ENCODE measurements at regions not wholly inside any gene's neighbourhood (a gene's known extent, or its start where the extent isn't known, plus 50 kb on each side); places are given as distances from the start of the nearest gene placed in this dataset.

GRCh38 chr11:95372097-95372656 lies 141.2 kb upstream of the SESN3 start:
- no peak overlapping the region for H2AFZ ChIP-seq
- 77% methylated on average over 1 of the region's 1 CpG for WGBS (ENCODE audit: low lambda C conversion rate, missing lambda C conversion rate)
- no peak overlapping the region for H3K27ac ChIP-seq

GRCh38 chr11:95371153-95371552 lies 140.2 kb upstream of the SESN3 start:
- Histone ChIP-seq H3K4me1 (ENCODE audit: insufficient read depth) (peaks cover 4% of the 10 kb centered on the region), H3K9me3 (ENCODE audit: low read depth) (no peaks in the 10 kb centered on the region), H2AFZ (no peak overlapping the region), H3K36me3 (replicated peaks; ENCODE audit: insufficient read depth, low read depth) (no peaks in the 10 kb centered on the region), H3K9me2 (replicated peaks; ENCODE audit: insufficient read depth) (no peaks in the 10 kb centered on the region), H4K20me1 (ENCODE audit: insufficient read depth, poor library complexity, severe bottlenecking) (no peaks in the 10 kb centered on the region), H3K27ac (no peak overlapping the region), H3K27me3 (no peaks in the 10 kb centered on the region), H3K4me3 (no peak overlapping the region), H3K4me2 (no peak overlapping the region), H3K79me2 (no peaks in the 10 kb centered on the region)
- no peak for TF ChIP-seq EZH2 (IDR thresholded peaks at IDR 0.05; ENCODE audit: borderline replicate concordance)
- no peak for TF ChIP-seq CTCF (IDR thresholded peaks at IDR 0.05; ENCODE audit: poor library complexity)
- TF ChIP-seq EZH2phosphoT487 (IDR thresholded peaks at IDR 0.05; ENCODE audit: low read depth, severe bottlenecking, unreplicated experiment): no peak
- WGBS (ENCODE audit: low lambda C conversion rate, missing lambda C conversion rate): 85% methylated on average over 1 of the region's 1 CpG
- DNase-seq (ENCODE audit: low spot score): no peak

More at GRCh38 chr11:95372097-95372656, 141.2 kb upstream of the SESN3 start:
- H3K9me3 ChIP-seq (ENCODE audit: low read depth): no peaks in the 10 kb centered on the region
- DNase-seq (ENCODE audit: low spot score): no peak
- H3K9me2 ChIP-seq (replicated peaks; ENCODE audit: insufficient read depth): no peaks in the 10 kb centered on the region
- no peak overlapping the region for H3K4me3 ChIP-seq
- no peaks in the 10 kb centered on the region for H4K20me1 ChIP-seq (ENCODE audit: insufficient read depth, poor library complexity, severe bottlenecking)
- no peaks in the 10 kb centered on the region for H3K79me2 ChIP-seq
- no peaks in the 10 kb centered on the region for H3K36me3 ChIP-seq (replicated peaks; ENCODE audit: insufficient read depth, low read depth)
- TF ChIP-seq EZH2 (IDR thresholded peaks at IDR 0.05; ENCODE audit: borderline replicate concordance) (no peak), CTCF (IDR thresholded peaks at IDR 0.05; ENCODE audit: poor library complexity) (no peak), EZH2phosphoT487 (IDR thresholded peaks at IDR 0.05; ENCODE audit: low read depth, severe bottlenecking, unreplicated experiment) (no peak)
- peaks cover 4% of the 10 kb centered on the region for H3K4me1 ChIP-seq (ENCODE audit: insufficient read depth)
- no peaks in the 10 kb centered on the region for H3K27me3 ChIP-seq
- H3K4me2 ChIP-seq: no peak overlapping the region

GRCh38 chr11:95367726-95368125 lies 136.7 kb upstream of the SESN3 start:
- Histone ChIP-seq H3K4me3 (no peak overlapping the region), H3K36me3 (replicated peaks; ENCODE audit: insufficient read depth, low read depth) (no peaks in the 10 kb centered on the region), H2AFZ (no peak overlapping the region), H3K27ac (peak overlapping the region; percentile 29), H3K4me1 (ENCODE audit: insufficient read depth) (peaks cover 23% of the 10 kb centered on the region), H3K4me2 (no peak overlapping the region), H3K27me3 (no peaks in the 10 kb centered on the region), H4K20me1 (ENCODE audit: insufficient read depth, poor library complexity, severe bottlenecking) (no peaks in the 10 kb centered on the region), H3K9me3 (ENCODE audit: low read depth) (no peaks in the 10 kb centered on the region), H3K79me2 (no peaks in the 10 kb centered on the region), H3K9me2 (replicated peaks; ENCODE audit: insufficient read depth) (no peaks in the 10 kb centered on the region)
- DNase-seq (ENCODE audit: low spot score): no peak
- 39% methylated on average over 4 of the region's 4 CpGs for WGBS (ENCODE audit: low lambda C conversion rate, missing lambda C conversion rate)
- TF ChIP-seq EZH2phosphoT487 (IDR thresholded peaks at IDR 0.05; ENCODE audit: low read depth, severe bottlenecking, unreplicated experiment): no peak
- TF ChIP-seq CTCF (IDR thresholded peaks at IDR 0.05; ENCODE audit: poor library complexity): no peak
- TF ChIP-seq EZH2 (IDR thresholded peaks at IDR 0.05; ENCODE audit: borderline replicate concordance): no peak
